GM12874 (cell line): ENCODE measurements at regions not wholly inside any gene's neighbourhood (a gene's known extent, or its start where the extent isn't known, plus 50 kb on each side); places are given as distances from the start of the nearest gene placed in this dataset.

ENCODE experiments used
- TF ChIP-seq, protein P1 (sequence below): IDR thresholded peaks from 2 replicates; pipeline ENCODE4 v1.5.1; 2011; ENCODE audit warnings: low read depth, mild to moderate bottlenecking, control low read depth, low read length, moderate library complexity; ENCODE audit not compliant: insufficient read depth

DNA sequence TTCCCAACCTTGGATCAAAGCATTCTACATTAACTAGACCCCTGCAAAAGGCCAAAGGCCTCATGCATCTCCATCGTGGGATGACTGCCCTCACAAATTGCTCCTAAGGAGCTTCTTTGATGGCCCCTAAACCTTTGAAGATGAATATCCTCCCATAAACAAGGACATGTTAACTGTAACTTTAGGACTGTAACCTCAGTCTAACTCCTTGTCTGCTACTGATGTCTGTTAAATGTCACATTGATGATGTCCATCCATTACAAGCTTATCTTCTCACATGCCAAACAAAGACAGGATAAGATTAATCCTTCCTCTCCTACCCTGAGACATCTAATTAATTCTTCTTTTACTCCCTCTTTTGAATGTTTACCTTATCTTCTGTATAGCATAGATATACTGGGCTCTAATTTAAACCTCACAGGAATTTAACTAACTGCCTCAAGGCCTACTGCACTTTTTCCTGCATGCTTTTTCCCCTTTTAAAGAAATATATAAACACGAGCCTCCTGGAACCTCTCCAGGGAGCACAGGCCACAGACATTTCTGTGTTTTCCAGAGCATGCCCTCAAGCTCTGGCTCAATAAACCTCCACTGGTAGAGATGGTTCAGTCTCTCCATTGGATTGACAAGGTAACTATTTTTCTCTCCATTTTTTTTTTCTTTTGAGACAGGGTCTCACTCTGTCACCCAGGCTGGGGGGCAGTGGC, 90.6 kb upstream of the SLC25A48 start:
- TF ChIP-seq, protein P1, sequence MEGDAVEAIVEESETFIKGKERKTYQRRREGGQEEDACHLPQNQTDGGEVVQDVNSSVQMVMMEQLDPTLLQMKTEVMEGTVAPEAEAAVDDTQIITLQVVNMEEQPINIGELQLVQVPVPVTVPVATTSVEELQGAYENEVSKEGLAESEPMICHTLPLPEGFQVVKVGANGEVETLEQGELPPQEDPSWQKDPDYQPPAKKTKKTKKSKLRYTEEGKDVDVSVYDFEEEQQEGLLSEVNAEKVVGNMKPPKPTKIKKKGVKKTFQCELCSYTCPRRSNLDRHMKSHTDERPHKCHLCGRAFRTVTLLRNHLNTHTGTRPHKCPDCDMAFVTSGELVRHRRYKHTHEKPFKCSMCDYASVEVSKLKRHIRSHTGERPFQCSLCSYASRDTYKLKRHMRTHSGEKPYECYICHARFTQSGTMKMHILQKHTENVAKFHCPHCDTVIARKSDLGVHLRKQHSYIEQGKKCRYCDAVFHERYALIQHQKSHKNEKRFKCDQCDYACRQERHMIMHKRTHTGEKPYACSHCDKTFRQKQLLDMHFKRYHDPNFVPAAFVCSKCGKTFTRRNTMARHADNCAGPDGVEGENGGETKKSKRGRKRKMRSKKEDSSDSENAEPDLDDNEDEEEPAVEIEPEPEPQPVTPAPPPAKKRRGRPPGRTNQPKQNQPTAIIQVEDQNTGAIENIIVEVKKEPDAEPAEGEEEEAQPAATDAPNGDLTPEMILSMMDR = no peak

DNA sequence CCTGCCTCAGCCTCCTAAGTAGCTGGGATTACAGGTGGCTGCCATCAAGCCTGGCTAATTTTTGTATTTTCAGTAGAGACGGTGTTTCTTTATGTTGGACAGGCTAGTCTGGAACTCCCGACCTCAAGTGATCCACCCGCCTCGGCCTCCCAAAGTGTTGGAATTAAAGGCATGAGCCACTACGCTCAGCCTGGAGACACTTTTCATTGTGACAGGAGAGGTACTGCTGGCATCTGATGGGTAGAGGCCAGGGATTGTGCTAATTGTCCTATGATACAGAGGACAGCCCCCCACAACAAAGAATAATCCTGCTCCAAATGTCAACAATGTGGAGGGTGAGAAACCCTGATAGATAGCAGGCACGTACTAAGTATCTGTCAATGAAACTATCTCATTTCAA, 91.3 kb upstream of the SLC25A48 start:
- TF ChIP-seq, protein P1 = no peak

DNA sequence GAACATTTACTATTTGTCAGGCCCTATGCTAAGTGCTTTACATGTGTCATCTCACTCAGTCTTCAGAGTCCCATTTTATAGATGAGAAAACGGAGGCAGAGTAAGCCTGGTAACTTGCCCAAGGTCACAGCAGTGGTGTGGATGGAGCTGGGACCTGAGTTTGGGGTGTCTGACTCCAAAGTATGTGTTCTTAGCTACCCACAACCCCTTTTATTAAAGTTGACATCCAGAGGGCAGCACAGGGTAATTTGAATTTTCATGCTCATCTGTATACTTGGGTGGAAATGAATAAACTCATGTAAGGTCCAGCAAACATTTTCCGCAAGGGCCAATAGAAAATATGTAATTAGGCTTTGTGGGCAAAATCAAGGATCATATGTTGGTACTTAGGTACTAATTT, 93.4 kb upstream of the SLC25A48 start:
- TF ChIP-seq, protein P1 = no peak

DNA sequence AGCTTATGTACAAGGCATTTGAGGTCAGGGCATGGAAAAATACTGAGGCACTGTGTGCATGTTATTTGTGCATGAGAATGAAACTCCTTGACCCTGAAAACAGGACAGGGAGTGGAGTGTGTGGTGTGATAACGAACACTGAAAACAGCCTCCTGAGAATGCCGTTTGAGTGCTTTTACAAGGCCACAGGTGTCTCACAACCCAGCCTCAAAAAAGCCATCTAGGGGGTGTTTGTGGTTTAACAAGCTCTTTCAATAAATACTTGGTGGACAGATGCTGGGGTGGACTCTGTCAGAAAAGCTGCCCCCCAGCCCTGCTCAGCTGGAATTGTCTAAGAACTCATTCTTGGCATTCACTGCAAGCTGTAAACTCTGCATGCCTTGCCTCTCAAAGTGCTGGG, 94.0 kb upstream of the SLC25A48 start:
- TF ChIP-seq, protein P1 = no peak

DNA sequence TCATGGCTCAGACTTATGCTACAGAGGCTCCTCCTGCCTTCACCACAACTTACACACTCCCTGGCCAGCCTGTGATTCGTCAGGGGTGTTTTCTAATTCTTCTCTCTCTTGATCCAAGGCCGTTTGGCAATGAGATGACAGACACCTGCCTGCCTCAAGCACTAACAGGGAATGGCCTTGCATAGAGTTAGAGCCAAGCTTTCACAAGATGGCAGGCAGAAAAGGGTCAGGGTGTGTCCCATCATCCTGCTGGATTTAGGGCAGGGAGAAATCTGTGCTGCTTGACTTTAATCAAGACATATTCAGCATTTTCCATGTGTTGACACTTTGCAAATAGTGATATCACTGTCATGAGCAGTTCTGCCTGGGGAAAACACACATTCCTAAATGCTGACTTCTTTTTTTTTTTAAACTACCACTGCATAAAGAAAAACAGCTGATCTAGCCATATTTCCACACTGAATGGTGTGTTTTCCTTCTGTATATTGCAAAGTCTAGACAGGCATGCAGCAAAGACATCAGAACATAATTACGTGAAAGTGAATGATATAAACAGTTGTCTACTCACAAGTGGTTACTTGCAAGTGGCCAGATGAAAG, 95.0 kb upstream of the SLC25A48 start:
- TF ChIP-seq, protein P1 = no peak

DNA sequence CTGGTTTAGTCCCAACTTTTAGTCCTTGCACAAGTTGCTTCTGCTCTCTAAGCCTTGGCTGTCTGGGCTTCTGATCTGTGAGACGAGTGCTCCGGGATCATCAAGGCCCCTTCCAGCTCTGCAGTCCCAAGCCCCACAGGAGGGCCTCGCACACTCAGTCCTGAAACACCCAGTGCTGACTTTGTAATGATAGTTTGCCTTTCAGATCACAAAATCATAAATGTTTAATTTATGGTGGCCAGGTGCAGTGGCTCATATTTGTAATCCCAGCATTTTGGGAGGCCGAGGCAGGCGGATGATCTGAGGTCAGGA, 95.9 kb upstream of the SLC25A48 start:
- TF ChIP-seq, protein P1 = no peak

DNA sequence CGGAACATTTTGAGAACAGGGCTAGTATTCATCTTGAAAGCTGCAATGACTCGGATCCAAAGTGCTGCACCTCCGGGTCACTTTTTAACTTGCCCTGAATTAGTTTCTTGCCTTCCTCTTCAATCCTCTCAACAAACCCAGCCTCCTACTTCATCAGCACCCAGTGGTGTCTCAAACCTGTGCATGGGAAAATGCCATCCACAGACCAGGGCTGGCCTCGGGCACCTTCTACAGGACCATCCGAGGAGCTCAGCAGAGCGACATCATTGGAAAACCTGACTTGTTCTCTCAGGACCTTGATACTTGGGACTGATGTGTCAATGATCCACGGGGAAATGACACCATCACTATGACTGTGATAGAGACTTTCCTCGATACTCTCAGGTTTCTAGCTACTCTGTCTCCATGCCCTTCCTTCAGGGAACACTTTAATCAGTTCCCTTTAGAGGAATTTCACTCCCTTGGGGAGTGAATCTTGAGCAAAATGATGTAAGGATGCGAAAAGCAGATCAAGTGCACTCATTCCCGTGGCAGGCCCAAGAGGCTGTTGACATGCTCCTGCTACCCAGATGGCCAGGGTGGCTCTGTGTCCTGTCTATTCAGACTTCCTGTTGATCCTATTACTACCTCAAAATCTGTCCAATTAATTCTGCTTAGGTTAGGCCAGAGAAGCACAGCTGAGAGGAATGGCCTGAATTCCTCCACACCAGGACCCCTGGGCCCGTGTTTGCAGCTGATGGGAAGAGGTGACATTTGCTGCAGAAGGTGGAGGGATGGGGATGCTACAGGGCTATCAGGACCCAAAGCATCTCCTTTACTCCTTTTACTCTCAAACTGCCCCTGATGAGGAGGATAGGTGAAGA, 96.5 kb upstream of the SLC25A48 start:
- TF ChIP-seq, protein P1 = no peak
